ENCODE measurements at regions not wholly inside any gene's neighbourhood (a gene's known extent, or its start where the extent isn't known, plus 50 kb on each side); places are given as distances from the start of the nearest gene placed in this dataset.

DNA sequence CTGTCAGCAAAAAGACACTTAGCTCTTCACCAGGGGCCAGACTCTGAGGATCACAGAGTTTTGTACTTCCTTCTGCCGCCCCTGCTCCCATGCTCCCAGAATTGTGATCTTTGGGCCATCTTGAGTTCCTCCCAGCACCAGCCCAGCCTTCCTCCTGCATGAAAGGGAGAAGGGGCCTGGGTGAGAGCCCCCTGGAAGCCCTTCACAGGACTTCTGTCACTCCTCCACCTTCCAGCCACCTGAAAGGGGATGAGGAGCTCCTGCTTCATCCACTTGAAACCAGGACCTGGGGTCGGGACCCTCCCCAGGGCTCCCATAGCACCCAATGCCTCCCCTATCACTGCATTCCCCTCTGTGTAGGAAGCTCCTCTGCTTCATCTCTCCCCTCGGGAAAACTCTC is 174.2 kb downstream of the BUD13 start:
- TF ChIP-seq, protein P1, sequence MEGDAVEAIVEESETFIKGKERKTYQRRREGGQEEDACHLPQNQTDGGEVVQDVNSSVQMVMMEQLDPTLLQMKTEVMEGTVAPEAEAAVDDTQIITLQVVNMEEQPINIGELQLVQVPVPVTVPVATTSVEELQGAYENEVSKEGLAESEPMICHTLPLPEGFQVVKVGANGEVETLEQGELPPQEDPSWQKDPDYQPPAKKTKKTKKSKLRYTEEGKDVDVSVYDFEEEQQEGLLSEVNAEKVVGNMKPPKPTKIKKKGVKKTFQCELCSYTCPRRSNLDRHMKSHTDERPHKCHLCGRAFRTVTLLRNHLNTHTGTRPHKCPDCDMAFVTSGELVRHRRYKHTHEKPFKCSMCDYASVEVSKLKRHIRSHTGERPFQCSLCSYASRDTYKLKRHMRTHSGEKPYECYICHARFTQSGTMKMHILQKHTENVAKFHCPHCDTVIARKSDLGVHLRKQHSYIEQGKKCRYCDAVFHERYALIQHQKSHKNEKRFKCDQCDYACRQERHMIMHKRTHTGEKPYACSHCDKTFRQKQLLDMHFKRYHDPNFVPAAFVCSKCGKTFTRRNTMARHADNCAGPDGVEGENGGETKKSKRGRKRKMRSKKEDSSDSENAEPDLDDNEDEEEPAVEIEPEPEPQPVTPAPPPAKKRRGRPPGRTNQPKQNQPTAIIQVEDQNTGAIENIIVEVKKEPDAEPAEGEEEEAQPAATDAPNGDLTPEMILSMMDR (IDR thresholded peaks at IDR 0.05): no peak
- no peak for TF ChIP-seq POLR2AphosphoS5 (IDR thresholded peaks at IDR 0.05; ENCODE audit: insufficient read depth in 1 of 2, low read depth in 1 of 2)
